Aorta (tissue), 5 donors: ENCODE measurements at regions not wholly inside any gene's neighbourhood (a gene's known extent, or its start where the extent isn't known, plus 50 kb on each side); places are given as distances from the start of the nearest gene placed in this dataset.

Source experiments
- ATAC-seq: fragments of 200-7000 bp; cut with Tn5 transposase; one replicate; pipeline ENCODE4 v1.9.1; 2022; ENCODE audit warnings: moderate library complexity; ENCODE audit not compliant: low FRiP score
- DNase-seq, 2 donors: peaks; one replicate each; pipeline ENCODE4 v3.0.0-alpha.2; 2020
- H3K27ac ChIP-seq, 2 donors: one replicate each; pipeline ENCODE4 v1.5.1; 2013; ENCODE audit warnings: low read length in 2 of 2, mild to moderate bottlenecking in 2 of 2, moderate library complexity in 2 of 2, control low read depth in 1 of 2, inconsistent platforms in 1 of 2, low read depth in 1 of 2
- H3K27me3 ChIP-seq, 2 donors: one replicate each; pipeline ENCODE4 v1.6.1; 2013; ENCODE audit warnings: control low read depth in 1 of 2, low read length in 1 of 2, mild to moderate bottlenecking in 1 of 2, moderate library complexity in 1 of 2; ENCODE audit not compliant: insufficient read depth in 2 of 2, control insufficient read depth in 1 of 2
- H3K36me3 ChIP-seq, 2 donors: one replicate each; pipeline ENCODE4 v1.6.1; 2013; ENCODE audit warnings: control low read depth in 1 of 2, low read length in 1 of 2, mild to moderate bottlenecking in 1 of 2; ENCODE audit not compliant: insufficient read depth in 2 of 2, control insufficient read depth in 1 of 2
- H3K4me1 ChIP-seq, 2 donors: one replicate each; pipeline ENCODE4 v1.6.1; 2013; ENCODE audit warnings: low read length in 2 of 2, control low read depth in 1 of 2, mild to moderate bottlenecking in 1 of 2, moderate library complexity in 1 of 2; ENCODE audit not compliant: insufficient read depth in 2 of 2, control insufficient read depth in 1 of 2
- H3K4me3 ChIP-seq, 2 donors: one replicate each; pipeline ENCODE4 v1.5.1; 2013; ENCODE audit warnings: low read length in 2 of 2, control low read depth in 1 of 2, mild to moderate bottlenecking in 1 of 2
- H3K9me3 ChIP-seq: one replicate; pipeline ENCODE4 v1.6.1; 2013; ENCODE audit warnings: mild to moderate bottlenecking, low read length; ENCODE audit not compliant: control insufficient read depth
- WGBS, 2 donors: extraction: QIAGEN DNeasy Blood & Tissue Kit; methylation state at CpG; one replicate each; pipeline ENCODE4 v1.1.7; 2013; 5-methylcytosine and 5-hydroxymethylcytosine counted together
- intact Hi-C, 2 donors: fragments of 100-400 bp; cut with DNase I; formaldehyde crosslinking; loops; one replicate each; pipeline versions ENCODE4 v1.14.2 to v1.15.0; 2022
- donor health status: healthy with polysubstance abuse.
- donor health status: Bipolar disorder and iron deficiency.
- donor health status: DM: no; HTN: no; CAD: no.
- donor health status: DM: no; HTN: no; CAD: no.
- donor health status: DM: yes; HTN: yes; CAD: no.

GRCh38 chr5:174327317-174327864 lies 281.9 kb downstream of the NSG2 start:
- Histone ChIP-seq H3K36me3 (no peaks in the 10 kb centered on the region), H3K27me3 (peaks cover 0 to 1% of the 10 kb centered on the region in 2 donors), H3K4me3 (no peak overlapping the region), H3K27ac (no peak overlapping the region), H3K9me3 (no peaks in the 10 kb centered on the region), H3K4me1 (no peaks in the 10 kb centered on the region)
- DNase-seq (peak; percentile 82 to 88), ATAC-seq (no peak)
- 60 to 62% methylated on average over 10 of the region's 10 CpGs for WGBS, 2 donors
- intact Hi-C loops: loop anchor here in 1 of 2 donors (2.0 to 5.0 kb wide), 2 partner anchors 465 to 610 kb away; no protein-coding TSS in a partner anchor

- DNase-seq: no peak
- no peak for ATAC-seq
- intact Hi-C loops: loop anchor here in 1 of 2 donors (2.0 to 5.0 kb wide), 2 partner anchors 465 to 609 kb away; no protein-coding TSS in a partner anchor
- Histone ChIP-seq H3K4me1 (no peaks in the 10 kb centered on the region), H3K36me3 (no peaks in the 10 kb centered on the region), H3K27me3 (peaks cover 0 to 1% of the 10 kb centered on the region in 2 donors), H3K9me3 (no peaks in the 10 kb centered on the region), H3K27ac (no peak overlapping the region), H3K4me3 (no peak overlapping the region)
- 96 to 97% methylated on average over 9 of the region's 9 CpGs for WGBS, 2 donors
Observed at GRCh38 chr5:174327896-174328295, 282.4 kb downstream of the NSG2 start.

GRCh38 chr5:174328631-174329299 lies 283.3 kb downstream of the NSG2 start:
- Histone ChIP-seq H3K27me3 (peaks cover 0 to 1% of the 10 kb centered on the region in 2 donors), H3K27ac (no peak overlapping the region), H3K9me3 (no peaks in the 10 kb centered on the region), H3K36me3 (no peaks in the 10 kb centered on the region), H3K4me1 (no peaks in the 10 kb centered on the region), H3K4me3 (no peak overlapping the region)
- 81 to 88% methylated on average over 13 of the region's 13 CpGs for WGBS, 2 donors
- intact Hi-C loops: loop anchor here in 1 of 2 donors (5.0 kb wide), 1 partner anchor 609 kb away; no protein-coding TSS in a partner anchor
- ATAC-seq (peak; percentile 13), DNase-seq (no peak)

GRCh38 chr5:174329738-174330137 lies 284.2 kb downstream of the NSG2 start:
- Histone ChIP-seq H3K27me3 (peaks cover 0 to 1% of the 10 kb centered on the region in 2 donors), H3K4me3 (no peak overlapping the region), H3K4me1 (no peaks in the 10 kb centered on the region), H3K27ac (no peak overlapping the region), H3K36me3 (no peaks in the 10 kb centered on the region), H3K9me3 (no peaks in the 10 kb centered on the region)
- ATAC-seq (no peak), DNase-seq (no peak)
- 86 to 91% methylated on average over 5 of the region's 5 CpGs for WGBS, 2 donors
- intact Hi-C loops: loop anchor here in 1 of 2 donors (5.0 kb wide), 1 partner anchor 608 kb away; no protein-coding TSS in a partner anchor

- H3K27ac ChIP-seq: no peak overlapping the region
Observed at GRCh38 chr5:174335682-174336364, 290.3 kb downstream of the NSG2 start.

GRCh38 chr5:174336479-174336878 lies 291.0 kb downstream of the NSG2 start:
- no peak for ATAC-seq
- no peaks in the 10 kb centered on the region for H3K4me1 ChIP-seq
- 48 to 68% methylated on average over 5 of the region's 5 CpGs for WGBS, 2 donors
- intact Hi-C loops: loop anchor here in 1 of 2 donors (5.0 kb wide), 1 partner anchor 76 kb away; no protein-coding TSS in a partner anchor
- H3K27ac ChIP-seq: no peak overlapping the region
- H3K36me3 ChIP-seq: no peaks in the 10 kb centered on the region
- H3K4me3 ChIP-seq: no peak overlapping the region
- no peaks in the 10 kb centered on the region for H3K9me3 ChIP-seq
- no peaks in the 10 kb centered on the region for H3K27me3 ChIP-seq
- no peak for DNase-seq

More at GRCh38 chr5:174335682-174336364, 290.3 kb downstream of the NSG2 start:
- WGBS, 2 donors: 56 to 73% methylated on average over 13 of the region's 13 CpGs
- no peak overlapping the region for H3K4me3 ChIP-seq
- intact Hi-C loops: loop anchor here in 1 of 2 donors (5.0 kb wide), 1 partner anchor 76 kb away; no protein-coding TSS in a partner anchor
- ATAC-seq (no peak), DNase-seq (peak in 1 of 2 donors; percentile 55)
- H3K9me3 ChIP-seq: no peaks in the 10 kb centered on the region
- H3K36me3 ChIP-seq: no peaks in the 10 kb centered on the region
- H3K27me3 ChIP-seq: no peaks in the 10 kb centered on the region
- H3K4me1 ChIP-seq: no peaks in the 10 kb centered on the region

- Histone ChIP-seq H3K27ac (no peak overlapping the region), H3K36me3 (no peaks in the 10 kb centered on the region), H3K27me3 (no peaks in the 10 kb centered on the region), H3K4me3 (no peak overlapping the region), H3K4me1 (no peaks in the 10 kb centered on the region), H3K9me3 (no peaks in the 10 kb centered on the region)
- DNase-seq (no peak), ATAC-seq (no peak)
- intact Hi-C loops: loop anchor here in 1 of 2 donors (5.0 kb wide), 1 partner anchor 75 kb away; no protein-coding TSS in a partner anchor
- 63 to 79% methylated on average over 18 of the region's 18 CpGs for WGBS, 2 donors
Observed at GRCh38 chr5:174337276-174338184, 292.0 kb downstream of the NSG2 start.
